Stimulated activated CD4-positive, alpha-beta T cell treated with anti-CD3 and anti-CD28 coated beads, Interleukin-1b, Interleukin-23, amount 100 ng/mL, for 48 hours (primary cell): ENCODE measurements at regions not wholly inside any gene's neighbourhood (a gene's known extent, or its start where the extent isn't known, plus 50 kb on each side); places are given as distances from the start of the nearest gene placed in this dataset.

Experiments used
- DNase-seq: peaks from one replicate; pipeline ENCODE4 v3.0.0-alpha.2; 2020

- DNase-seq: no peak
These were observed 336.7 kb upstream of the C16orf82 start for GRCh38 chr16:26729951-26730541.

- DNase-seq: no peak
These were observed 335.0 kb upstream of the C16orf82 start for GRCh38 chr16:26731729-26732128.

- no peak for DNase-seq
These were observed 333.0 kb upstream of the C16orf82 start for GRCh38 chr16:26733710-26734109.

GRCh38 chr16:26735521-26735920, 331.2 kb upstream of the C16orf82 start:
- no peak for DNase-seq

GRCh38 chr16:26736084-26736483, 330.6 kb upstream of the C16orf82 start:
- DNase-seq: no peak

GRCh38 chr16:26740771-26741170, 326.0 kb upstream of the C16orf82 start:
- DNase-seq: no peak

- DNase-seq: no peak
These were observed 324.7 kb upstream of the C16orf82 start for GRCh38 chr16:26742040-26742439.

- no peak for DNase-seq
These were observed 322.3 kb upstream of the C16orf82 start for GRCh38 chr16:26744430-26744829.

GRCh38 chr16:26747760-26748159, 319.0 kb upstream of the C16orf82 start:
- DNase-seq: no peak

- DNase-seq: no peak
These were observed 317.7 kb upstream of the C16orf82 start for GRCh38 chr16:26749072-26749471.

- no peak for DNase-seq
These were observed 314.6 kb upstream of the C16orf82 start for GRCh38 chr16:26752166-26752565.

GRCh38 chr16:26756633-26757032, 310.1 kb upstream of the C16orf82 start:
- no peak for DNase-seq

- no peak for DNase-seq
These were observed 304.1 kb upstream of the C16orf82 start for GRCh38 chr16:26762594-26762993.

GRCh38 chr16:26765087-26765486, 301.6 kb upstream of the C16orf82 start:
- no peak for DNase-seq

GRCh38 chr16:26768385-26769010, 298.2 kb upstream of the C16orf82 start:
- DNase-seq: no peak

- DNase-seq: no peak
These were observed 296.2 kb upstream of the C16orf82 start for GRCh38 chr16:26770547-26770946.

- DNase-seq: no peak
These were observed 294.2 kb upstream of the C16orf82 start for GRCh38 chr16:26772503-26772902.

GRCh38 chr16:26777821-26778220, 288.9 kb upstream of the C16orf82 start:
- no peak for DNase-seq

GRCh38 chr16:26787924-26788323, 278.8 kb upstream of the C16orf82 start:
- DNase-seq: no peak

- no peak for DNase-seq
These were observed 275.6 kb upstream of the C16orf82 start for GRCh38 chr16:26791169-26791568.

GRCh38 chr16:26795184-26795583, 271.5 kb upstream of the C16orf82 start:
- peak; percentile 3 for DNase-seq

GRCh38 chr16:26801628-26802027, 265.1 kb upstream of the C16orf82 start:
- DNase-seq: no peak

GRCh38 chr16:26802440-26802839, 264.3 kb upstream of the C16orf82 start:
- no peak for DNase-seq

GRCh38 chr16:26802965-26803364, 263.8 kb upstream of the C16orf82 start:
- no peak for DNase-seq

GRCh38 chr16:26806657-26807056, 260.1 kb upstream of the C16orf82 start:
- no peak for DNase-seq
